ENCODE measurements at regions not wholly inside any gene's neighbourhood (a gene's known extent, or its start where the extent isn't known, plus 50 kb on each side); places are given as distances from the start of the nearest gene placed in this dataset.

DNA sequence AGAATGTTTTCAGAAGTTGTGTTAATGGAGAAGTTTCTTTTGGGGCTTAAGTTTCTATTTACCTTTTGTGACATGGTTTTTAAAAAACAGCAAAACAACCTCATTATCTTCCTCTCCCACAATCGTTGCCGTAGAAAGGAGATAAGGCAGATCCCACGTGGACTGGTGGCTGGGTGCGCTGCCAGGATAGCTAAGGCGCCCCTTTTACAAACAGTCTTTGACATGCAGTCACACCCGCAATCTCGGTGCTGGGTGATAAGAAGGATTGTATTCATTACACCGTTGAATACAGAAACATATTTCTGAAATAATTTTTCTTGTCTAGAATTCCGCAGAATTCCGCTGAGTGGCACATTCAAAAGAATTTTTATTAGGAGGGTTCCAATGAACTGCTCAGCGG, 271.1 kb downstream of the UQCRFS1 start:
- H2AFZ ChIP-seq (ENCODE audit: low read depth, low read length) = no peak overlapping the region
- H3K4me3 ChIP-seq (ENCODE audit: low read length) = no peak overlapping the region
- no peaks in the 10 kb centered on the region for H3K27me3 ChIP-seq (ENCODE audit: insufficient read depth, low read length)
- no peaks in the 10 kb centered on the region for H3K36me3 ChIP-seq (ENCODE audit: insufficient read depth, low read length)
- no peaks in the 10 kb centered on the region for H3K4me1 ChIP-seq (ENCODE audit: insufficient read depth, low read length)
- no peaks in the 10 kb centered on the region for H3K9me3 ChIP-seq (ENCODE audit: low read length)

DNA sequence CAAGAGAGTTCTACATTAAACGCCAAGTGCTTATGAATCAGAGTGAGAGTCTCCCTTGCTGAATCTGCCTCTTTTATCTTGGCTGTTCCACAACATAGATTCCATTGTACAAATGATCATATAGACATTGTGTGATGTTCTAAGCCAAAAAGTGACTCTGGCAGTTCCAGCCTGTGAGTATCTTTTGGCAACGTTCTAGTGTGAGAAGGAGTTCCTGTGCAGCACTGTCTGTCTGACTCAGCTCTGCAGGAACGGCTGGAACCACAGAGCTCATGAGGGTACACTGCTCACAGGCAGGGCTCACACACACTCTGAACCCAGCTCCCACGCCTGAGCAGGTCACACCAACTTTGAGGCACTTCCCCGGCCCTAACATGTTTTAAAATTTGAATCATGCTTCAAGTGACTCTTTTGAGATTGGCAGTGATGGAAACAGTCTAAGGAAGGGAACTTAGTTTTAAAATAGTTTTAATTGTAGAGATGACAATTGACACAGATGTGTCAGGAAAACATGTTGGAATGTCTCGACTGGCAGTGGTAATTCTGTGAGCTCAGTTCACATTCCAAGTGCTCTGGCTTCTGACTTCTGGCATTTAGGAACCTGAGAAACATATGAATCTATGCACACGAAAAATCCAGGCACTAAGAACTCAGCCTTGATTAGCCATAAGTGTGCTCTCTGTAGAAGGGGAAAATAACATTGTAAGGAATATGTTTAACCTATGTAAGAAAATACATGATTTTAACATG, 272.0 kb downstream of the UQCRFS1 start:
- no peaks in the 10 kb centered on the region for H3K4me1 ChIP-seq (ENCODE audit: insufficient read depth, low read length)
- H3K27me3 ChIP-seq (ENCODE audit: insufficient read depth, low read length) = no peaks in the 10 kb centered on the region
- no peaks in the 10 kb centered on the region for H3K36me3 ChIP-seq (ENCODE audit: insufficient read depth, low read length)
- no peak overlapping the region for H3K4me3 ChIP-seq (ENCODE audit: low read length)
- H3K9me3 ChIP-seq (ENCODE audit: low read length) = no peaks in the 10 kb centered on the region
- no peak overlapping the region for H2AFZ ChIP-seq (ENCODE audit: low read depth, low read length)

DNA sequence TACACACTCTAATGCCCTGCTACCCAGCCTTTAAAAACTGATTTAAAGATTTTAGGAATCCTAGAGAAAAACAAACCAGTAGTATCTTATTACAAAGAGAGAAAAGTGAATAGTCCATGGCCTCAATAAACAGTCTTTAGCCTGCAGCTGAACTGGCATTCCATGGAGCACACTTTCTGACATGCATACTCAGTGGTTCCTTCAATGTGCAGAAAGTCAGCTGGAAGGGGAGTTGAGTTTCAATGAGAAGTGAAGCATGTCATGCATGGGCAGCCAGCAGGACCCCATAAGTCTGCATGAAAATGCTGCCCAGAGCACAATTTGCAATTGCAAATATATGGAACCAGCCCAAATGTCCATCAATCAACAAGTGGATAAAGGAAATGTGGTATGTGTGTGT, 273.7 kb downstream of the UQCRFS1 start:
- Histone ChIP-seq H3K36me3 (ENCODE audit: insufficient read depth, low read length) (no peaks in the 10 kb centered on the region), H3K27me3 (ENCODE audit: insufficient read depth, low read length) (no peaks in the 10 kb centered on the region), H3K9me3 (ENCODE audit: low read length) (no peaks in the 10 kb centered on the region), H3K4me3 (ENCODE audit: low read length) (no peak overlapping the region), H2AFZ (ENCODE audit: low read depth, low read length) (no peak overlapping the region), H3K4me1 (ENCODE audit: insufficient read depth, low read length) (no peaks in the 10 kb centered on the region)

DNA sequence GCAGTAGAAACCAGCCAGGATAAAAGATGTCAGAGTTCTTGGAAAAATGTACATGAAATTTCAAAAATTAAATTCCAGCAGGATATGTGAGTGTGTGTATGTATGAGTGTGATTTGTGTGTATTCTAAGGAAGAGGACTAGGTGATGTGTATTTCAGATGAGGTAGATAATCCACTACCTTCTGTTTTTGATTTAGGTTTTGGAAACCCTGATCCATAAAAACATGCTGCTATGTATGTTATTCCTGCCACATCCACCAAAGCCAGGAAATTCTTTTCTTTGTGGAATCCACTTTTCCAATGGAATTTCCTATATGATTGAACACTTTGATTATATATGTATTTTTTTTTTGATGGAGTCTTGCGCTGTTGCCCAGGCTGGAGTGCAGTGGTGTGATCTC, 276.9 kb downstream of the UQCRFS1 start:
- H3K27me3 ChIP-seq (ENCODE audit: insufficient read depth, low read length) = no peaks in the 10 kb centered on the region
- no peaks in the 10 kb centered on the region for H3K4me1 ChIP-seq (ENCODE audit: insufficient read depth, low read length)
- no peaks in the 10 kb centered on the region for H3K9me3 ChIP-seq (ENCODE audit: low read length)
- no peak overlapping the region for H2AFZ ChIP-seq (ENCODE audit: low read depth, low read length)
- no peak overlapping the region for H3K4me3 ChIP-seq (ENCODE audit: low read length)
- H3K36me3 ChIP-seq (ENCODE audit: insufficient read depth, low read length) = no peaks in the 10 kb centered on the region

DNA sequence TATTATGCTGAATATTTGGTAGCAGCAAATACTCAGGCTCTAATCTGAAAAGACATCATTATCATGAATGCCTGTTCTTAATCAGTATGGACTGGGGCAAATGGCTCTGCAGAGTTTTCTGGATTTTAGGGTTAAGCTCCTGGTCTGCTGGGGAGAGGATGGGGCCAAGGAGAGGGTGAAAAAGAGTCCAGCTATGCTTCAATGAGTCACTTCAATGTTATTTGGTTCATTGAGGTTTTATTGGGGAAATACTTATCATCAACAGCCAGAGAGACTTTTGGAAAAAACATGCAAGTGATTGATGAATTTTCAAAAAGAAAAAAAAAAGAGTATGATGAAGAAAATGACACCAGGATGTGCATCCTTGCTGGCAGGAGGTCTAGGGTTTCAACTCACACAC, 278.3 kb downstream of the UQCRFS1 start:
- H2AFZ ChIP-seq (ENCODE audit: low read depth, low read length) = no peak overlapping the region
- H3K4me1 ChIP-seq (ENCODE audit: insufficient read depth, low read length) = no peaks in the 10 kb centered on the region
- no peaks in the 10 kb centered on the region for H3K9me3 ChIP-seq (ENCODE audit: low read length)
- no peaks in the 10 kb centered on the region for H3K27me3 ChIP-seq (ENCODE audit: insufficient read depth, low read length)
- no peaks in the 10 kb centered on the region for H3K36me3 ChIP-seq (ENCODE audit: insufficient read depth, low read length)
- H3K4me3 ChIP-seq (ENCODE audit: low read length) = no peak overlapping the region

DNA sequence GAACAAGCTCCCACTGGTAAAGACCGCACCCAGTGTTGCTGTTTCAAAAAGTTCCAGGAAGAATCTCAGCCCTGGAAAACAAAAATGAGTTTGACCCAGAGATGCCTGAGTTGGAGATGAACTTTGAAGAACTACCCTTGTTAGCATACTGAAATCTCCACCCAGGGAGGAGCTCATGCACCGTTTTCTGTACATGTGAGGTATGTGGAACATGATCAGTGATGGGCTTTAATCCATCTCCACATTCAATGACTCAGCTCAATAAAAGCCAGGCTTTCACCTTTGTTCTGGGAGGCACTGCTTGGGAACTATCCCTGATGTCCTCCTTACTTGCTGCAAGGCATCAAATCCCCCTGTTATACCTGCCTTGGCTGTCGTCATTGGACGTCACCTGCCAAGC, 279.9 kb downstream of the UQCRFS1 start:
- Histone ChIP-seq H3K27me3 (ENCODE audit: insufficient read depth, low read length) (no peaks in the 10 kb centered on the region), H3K9me3 (ENCODE audit: low read length) (no peaks in the 10 kb centered on the region), H2AFZ (ENCODE audit: low read depth, low read length) (no peak overlapping the region), H3K4me3 (ENCODE audit: low read length) (no peak overlapping the region), H3K36me3 (ENCODE audit: insufficient read depth, low read length) (no peaks in the 10 kb centered on the region), H3K4me1 (ENCODE audit: insufficient read depth, low read length) (no peaks in the 10 kb centered on the region)

DNA sequence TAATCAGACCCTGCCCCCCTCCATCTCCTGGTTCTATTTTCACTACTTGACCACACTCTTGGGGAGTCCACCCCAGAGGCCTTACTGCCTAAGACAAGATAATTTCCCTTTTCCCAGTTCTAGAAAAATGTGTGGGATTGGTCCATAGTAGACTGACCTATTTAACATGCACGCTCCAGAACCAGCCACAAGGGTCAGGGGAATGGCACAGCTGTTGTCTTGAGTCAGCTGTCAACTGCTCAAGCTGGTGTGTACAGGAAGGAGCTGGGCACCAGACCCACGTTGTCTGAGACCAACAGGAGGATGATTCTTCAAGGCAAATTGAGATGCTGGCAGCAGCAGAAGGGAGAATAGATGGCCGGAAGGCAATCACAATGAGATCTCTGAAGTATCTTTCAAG, 280.5 kb downstream of the UQCRFS1 start:
- H2AFZ ChIP-seq (ENCODE audit: low read depth, low read length) = no peak overlapping the region
- no peaks in the 10 kb centered on the region for H3K4me1 ChIP-seq (ENCODE audit: insufficient read depth, low read length)
- H3K27me3 ChIP-seq (ENCODE audit: insufficient read depth, low read length) = no peaks in the 10 kb centered on the region
- no peaks in the 10 kb centered on the region for H3K36me3 ChIP-seq (ENCODE audit: insufficient read depth, low read length)
- no peaks in the 10 kb centered on the region for H3K9me3 ChIP-seq (ENCODE audit: low read length)
- H3K4me3 ChIP-seq (ENCODE audit: low read length) = no peak overlapping the region

DNA sequence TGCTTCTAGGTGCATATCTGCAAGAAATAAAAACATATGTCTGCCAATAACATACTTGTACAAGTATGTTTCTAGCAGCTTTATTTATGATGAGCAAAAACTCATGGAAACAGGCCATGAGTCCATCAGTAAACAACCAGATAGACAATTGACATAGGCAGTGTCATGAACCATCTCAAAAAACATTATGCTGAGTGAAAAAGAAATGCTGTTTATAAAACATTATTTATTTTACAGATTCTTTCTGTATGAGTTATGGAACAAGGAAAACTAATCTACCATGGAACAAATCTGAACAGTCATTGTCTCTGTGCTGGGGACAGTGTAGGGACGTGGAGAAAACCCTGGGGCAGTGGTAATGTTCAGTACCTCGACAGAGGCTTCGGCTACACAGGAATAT, 283.9 kb downstream of the UQCRFS1 start:
- no peak overlapping the region for H3K4me3 ChIP-seq (ENCODE audit: low read length)
- no peak overlapping the region for H2AFZ ChIP-seq (ENCODE audit: low read depth, low read length)

DNA sequence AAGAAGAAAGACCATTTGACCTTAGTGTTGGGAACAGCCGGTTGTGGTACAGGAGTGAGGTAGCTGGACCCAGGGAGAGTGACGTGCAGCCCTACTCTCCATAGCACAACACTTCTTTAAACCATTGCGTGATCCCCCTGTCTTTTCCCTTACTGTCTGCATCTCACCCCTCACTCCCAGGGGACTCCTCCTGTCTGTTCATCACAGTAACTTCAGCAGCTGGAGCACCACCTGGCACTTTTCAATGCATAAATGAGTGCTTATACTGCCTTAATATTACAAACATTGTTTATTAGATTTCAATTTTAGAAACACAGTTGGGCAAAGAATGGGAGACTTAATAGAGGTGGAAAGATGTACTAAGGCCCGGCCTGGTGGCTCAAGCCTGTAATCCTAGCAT, 285.5 kb downstream of the UQCRFS1 start:
- Histone ChIP-seq H3K27me3 (ENCODE audit: insufficient read depth, low read length) (no peaks in the 10 kb centered on the region), H2AFZ (ENCODE audit: low read depth, low read length) (no peak overlapping the region), H3K36me3 (ENCODE audit: insufficient read depth, low read length) (no peaks in the 10 kb centered on the region), H3K9me3 (ENCODE audit: low read length) (no peaks in the 10 kb centered on the region), H3K4me1 (ENCODE audit: insufficient read depth, low read length) (no peaks in the 10 kb centered on the region), H3K4me3 (ENCODE audit: low read length) (no peak overlapping the region)

More for the DNA sequence above, 283.9 kb downstream of the UQCRFS1 start:
- Histone ChIP-seq H3K4me1 (ENCODE audit: insufficient read depth, low read length) (no peaks in the 10 kb centered on the region), H3K9me3 (ENCODE audit: low read length) (no peaks in the 10 kb centered on the region), H3K36me3 (ENCODE audit: insufficient read depth, low read length) (no peaks in the 10 kb centered on the region), H3K27me3 (ENCODE audit: insufficient read depth, low read length) (no peaks in the 10 kb centered on the region)

DNA sequence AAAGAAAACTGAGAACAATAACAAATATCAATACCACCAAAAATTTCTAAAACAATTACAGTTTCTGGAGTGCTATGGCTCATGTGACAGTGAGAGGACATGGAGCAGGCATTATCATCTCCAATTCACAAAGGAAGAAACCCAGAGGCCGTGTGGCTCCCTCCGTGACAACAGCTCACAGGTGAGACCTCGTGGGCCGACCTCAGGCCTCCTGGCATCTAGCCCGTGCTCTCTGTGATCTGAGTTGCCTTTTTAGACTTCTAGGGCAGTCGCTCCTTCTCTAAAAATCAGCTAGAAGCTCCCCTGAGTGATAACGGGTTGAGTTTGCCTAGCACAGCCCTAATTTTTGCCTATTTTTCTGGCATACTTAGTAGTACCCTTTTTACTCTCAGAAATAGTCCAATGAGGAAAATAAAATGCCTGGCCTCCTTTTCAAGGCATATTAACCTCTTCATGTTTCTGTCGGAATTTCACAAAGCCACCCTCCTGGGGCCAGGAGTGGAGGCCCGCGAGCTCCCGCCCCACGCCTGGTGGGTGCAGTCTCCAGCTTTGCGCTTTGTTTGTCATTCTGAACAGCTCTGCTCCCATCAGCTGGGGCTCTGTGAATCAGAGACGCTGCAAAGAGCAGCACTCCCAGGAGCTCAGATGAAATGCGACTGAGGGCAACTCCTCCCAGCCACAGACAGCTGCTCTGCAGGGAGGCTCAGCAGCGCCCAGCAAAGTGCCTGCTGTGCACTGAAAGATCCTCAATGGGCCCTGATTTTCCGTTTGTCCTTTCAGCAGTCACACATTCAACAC, 292.5 kb downstream of the UQCRFS1 start:
- Histone ChIP-seq H3K4me1 (ENCODE audit: insufficient read depth, low read length) (no peaks in the 10 kb centered on the region), H3K27me3 (ENCODE audit: insufficient read depth, low read length) (peaks cover 3% of the 10 kb centered on the region), H3K36me3 (ENCODE audit: insufficient read depth, low read length) (no peaks in the 10 kb centered on the region), H2AFZ (ENCODE audit: low read depth, low read length) (no peak overlapping the region), H3K9me3 (ENCODE audit: low read length) (no peaks in the 10 kb centered on the region), H3K4me3 (ENCODE audit: low read length) (no peak overlapping the region)

DNA sequence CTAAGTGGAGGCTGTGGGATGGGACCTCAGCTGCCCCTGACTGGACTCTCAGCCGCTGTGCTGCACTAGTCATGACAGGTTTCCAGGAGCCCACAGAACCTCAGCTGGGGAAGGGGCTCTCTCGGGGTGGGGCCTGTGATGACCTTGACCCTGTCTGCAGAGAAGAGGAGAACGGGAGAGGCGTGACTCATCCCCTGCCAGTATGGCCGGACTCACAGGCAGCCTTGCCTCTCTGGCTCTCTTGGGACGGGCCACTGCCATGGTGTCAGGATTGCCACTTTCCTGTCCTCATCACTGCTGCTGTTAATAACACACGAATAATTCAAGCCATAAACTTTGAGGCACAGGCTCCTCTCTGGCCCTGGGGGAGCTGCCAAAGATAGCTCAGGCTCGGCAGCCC, 295.3 kb downstream of the UQCRFS1 start:
- H3K4me3 ChIP-seq (ENCODE audit: low read length) = no peak overlapping the region
- no peaks in the 10 kb centered on the region for H3K9me3 ChIP-seq (ENCODE audit: low read length)
- H3K4me1 ChIP-seq (ENCODE audit: insufficient read depth, low read length) = no peaks in the 10 kb centered on the region
- H3K27me3 ChIP-seq (ENCODE audit: insufficient read depth, low read length) = peaks cover 6% of the 10 kb centered on the region
- H3K36me3 ChIP-seq (ENCODE audit: insufficient read depth, low read length) = no peaks in the 10 kb centered on the region
- no peak overlapping the region for H2AFZ ChIP-seq (ENCODE audit: low read depth, low read length)

DNA sequence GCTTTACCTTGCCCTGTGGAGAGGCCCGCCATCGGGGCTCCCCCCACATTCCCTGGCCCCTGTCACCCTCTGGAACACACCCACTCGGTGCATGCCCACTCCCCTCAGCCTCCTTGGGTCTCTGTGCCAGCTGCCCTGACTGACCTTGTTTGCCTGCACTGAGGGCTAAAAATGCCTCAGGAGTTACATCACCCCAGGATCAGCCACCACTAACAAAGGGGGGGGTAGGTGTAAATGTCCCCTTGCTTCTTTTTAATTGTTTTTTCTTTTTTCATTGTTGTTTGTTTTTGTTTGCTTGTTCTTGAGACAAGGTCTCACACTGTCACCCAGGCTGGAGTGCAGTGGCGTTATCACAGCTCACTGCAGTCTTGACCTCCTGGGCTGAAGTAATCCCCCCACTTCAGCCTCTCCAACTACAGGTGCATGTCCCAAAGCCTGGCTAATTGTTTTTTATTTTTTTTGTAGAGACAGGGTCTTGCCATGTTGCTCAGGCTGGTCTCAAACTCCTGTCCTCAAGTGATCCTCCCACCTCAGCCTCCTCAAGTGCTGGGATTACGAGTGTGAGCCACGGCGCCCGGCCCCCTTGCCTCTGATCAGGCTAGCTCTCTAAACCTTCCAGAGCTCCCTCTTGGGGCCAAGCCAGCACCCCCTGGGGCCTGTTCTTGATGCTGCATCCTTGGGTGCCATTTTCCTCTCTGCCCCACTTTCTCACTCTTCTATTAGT, 297.1 kb downstream of the UQCRFS1 start:
- Histone ChIP-seq H3K36me3 (ENCODE audit: insufficient read depth, low read length) (no peaks in the 10 kb centered on the region), H3K4me1 (ENCODE audit: insufficient read depth, low read length) (no peaks in the 10 kb centered on the region), H2AFZ (ENCODE audit: low read depth, low read length) (no peak overlapping the region)

DNA sequence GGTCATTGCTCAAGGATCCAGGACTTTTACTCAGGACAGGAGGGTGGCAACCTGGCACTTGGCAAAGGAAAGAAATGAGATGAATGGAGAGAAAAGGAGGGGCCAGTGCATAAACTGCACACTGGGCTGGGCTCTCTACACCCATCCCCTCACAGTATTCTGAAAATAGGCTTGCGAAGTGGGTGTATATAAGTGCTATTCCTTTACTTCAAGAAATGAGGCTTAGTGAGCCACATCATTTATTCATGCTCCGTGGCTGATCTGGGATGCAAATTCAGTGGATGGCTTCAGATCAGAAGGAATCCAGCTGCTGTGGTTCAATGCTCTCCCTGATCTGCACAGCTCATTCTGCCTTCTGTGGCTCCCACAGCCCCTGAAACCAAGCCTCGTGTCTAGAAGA, 297.7 kb downstream of the UQCRFS1 start:
- Histone ChIP-seq H2AFZ (ENCODE audit: low read depth, low read length) (no peak overlapping the region), H3K4me3 (ENCODE audit: low read length) (no peak overlapping the region), H3K9me3 (ENCODE audit: low read length) (no peaks in the 10 kb centered on the region), H3K27me3 (ENCODE audit: insufficient read depth, low read length) (peaks cover 4% of the 10 kb centered on the region), H3K36me3 (ENCODE audit: insufficient read depth, low read length) (no peaks in the 10 kb centered on the region), H3K4me1 (ENCODE audit: insufficient read depth, low read length) (no peaks in the 10 kb centered on the region)

More for the DNA sequence above, 297.1 kb downstream of the UQCRFS1 start:
- no peaks in the 10 kb centered on the region for H3K9me3 ChIP-seq (ENCODE audit: low read length)
- H3K27me3 ChIP-seq (ENCODE audit: insufficient read depth, low read length) = peaks cover 6% of the 10 kb centered on the region
- H3K4me3 ChIP-seq (ENCODE audit: low read length) = no peak overlapping the region

Measured in neuron (in vitro differentiated cells).